GM18909 (cell line): ENCODE measurements at regions not wholly inside any gene's neighbourhood (a gene's known extent, or its start where the extent isn't known, plus 50 kb on each side); places are given as distances from the start of the nearest gene placed in this dataset.

Source experiments
- ATAC-seq: cut with Tn5 transposase; IDR thresholded peaks from one replicate; pipeline ENCODE4 v1.9.1; 2021; ENCODE audit warnings: mild to moderate bottlenecking; ENCODE audit not compliant: unreplicated experiment, poor library complexity

GRCh38 chr4:13142191-13142590 is 341.9 kb downstream of the RAB28 start:
- ATAC-seq: no peak

DNA sequence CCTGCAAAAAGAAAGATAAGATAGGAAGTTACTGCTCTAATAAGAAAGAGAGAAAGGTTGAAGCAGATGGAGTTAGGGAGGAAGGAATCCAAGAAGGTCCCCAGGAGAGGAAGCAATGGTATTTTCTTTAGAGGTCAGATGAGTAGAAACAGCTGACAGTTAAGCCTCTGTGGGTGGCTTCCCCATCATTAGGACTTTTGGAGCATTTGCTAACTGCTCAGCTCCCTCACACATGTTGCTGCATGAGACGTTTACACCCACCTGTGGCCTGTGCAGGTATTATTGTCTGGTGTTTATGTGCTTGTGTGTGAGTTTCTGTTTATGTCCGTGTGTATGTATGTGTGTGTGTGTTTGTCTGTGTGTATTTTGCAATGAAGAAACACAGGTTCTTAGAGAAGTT is 346.8 kb downstream of the RAB28 start:
- ATAC-seq: no peak

GRCh38 chr4:13133700-13134099 is 350.4 kb downstream of the RAB28 start:
- ATAC-seq: no peak

DNA sequence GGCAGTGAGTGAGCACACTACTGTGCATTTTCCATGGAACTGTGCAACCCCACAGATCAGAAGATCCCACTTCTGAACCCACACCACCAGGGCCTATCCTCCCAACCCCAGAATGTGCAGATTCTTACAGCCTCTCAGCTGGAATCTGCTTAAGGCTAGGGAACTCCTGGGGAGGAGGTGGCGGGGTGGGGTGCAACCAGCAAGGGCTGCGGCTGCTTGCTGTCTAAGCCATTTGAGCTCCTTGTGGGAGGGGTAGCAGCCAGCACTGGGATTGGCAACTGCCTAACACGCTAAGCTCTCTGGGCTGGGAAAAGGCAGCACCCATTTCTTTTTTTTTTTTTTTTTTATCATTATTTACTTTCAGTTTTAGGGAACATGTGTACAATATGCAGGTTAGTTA is 353.3 kb downstream of the RAB28 start:
- no peak for ATAC-seq

- no peak for ATAC-seq
Measured at GRCh38 chr4:13129095-13129494, 355.0 kb downstream of the RAB28 start.

DNA sequence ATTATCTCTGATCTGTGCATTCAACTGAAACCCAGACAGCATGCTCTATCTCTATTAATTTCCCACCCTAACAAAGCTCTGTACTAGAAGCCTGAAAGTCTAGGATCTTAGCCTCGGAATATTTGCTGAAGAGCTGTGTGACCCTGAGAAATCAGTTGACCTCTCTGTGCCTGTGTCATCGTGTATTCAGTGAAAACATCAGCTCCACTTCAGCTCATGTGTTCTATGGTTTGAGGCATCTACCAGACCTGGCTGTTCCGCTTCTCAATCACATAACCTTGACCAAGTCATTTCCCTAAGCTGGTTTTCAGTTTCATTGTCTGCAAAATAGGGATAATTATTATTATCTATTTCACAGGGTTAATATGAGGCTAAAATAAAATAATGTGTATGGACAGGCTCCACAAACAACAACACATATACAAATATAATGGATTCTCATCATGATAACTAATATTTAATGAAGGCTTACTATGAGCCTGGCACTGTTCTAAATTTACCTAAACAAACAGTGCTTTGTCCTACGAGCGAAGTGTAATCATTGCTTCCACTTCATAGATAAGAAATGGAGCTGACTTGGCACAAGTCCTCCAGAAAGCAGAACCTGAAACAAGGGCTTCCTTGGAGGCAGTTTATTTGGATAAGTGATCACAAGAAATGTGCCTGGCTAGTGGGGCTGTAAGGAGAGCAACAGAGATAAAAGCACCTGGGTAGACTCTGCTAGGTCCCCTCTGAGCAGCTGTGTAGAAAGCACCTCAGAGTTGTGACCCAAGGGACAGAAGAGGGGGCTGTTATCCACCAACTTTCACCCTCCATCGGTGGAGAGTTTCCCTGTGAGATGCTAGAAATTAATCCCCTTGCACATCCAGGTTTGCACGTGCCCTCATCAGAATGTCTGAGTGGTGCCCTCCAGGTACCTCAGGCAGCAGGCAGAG is 356.9 kb downstream of the RAB28 start:
- no peak for ATAC-seq

GRCh38 chr4:13118633-13119032 is 365.5 kb downstream of the RAB28 start:
- ATAC-seq: no peak

DNA sequence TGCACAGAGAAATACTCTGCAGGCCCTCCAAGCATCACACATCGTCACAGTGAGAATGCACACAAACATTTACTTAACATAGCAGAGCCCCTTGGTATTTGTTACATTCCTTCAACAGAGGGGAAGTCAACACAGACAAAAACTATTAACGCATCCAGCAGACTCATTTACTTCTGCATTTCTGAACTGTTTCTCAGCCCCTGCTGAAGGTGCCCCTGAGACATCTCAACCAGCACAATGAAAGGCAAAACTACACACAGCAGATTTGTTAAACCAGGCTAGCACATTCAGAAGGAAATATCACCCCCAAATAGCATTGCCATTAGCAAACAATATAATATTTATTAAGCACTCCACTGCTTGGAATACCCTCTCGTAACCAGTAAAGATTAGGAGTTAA is 367.0 kb downstream of the RAB28 start:
- no peak for ATAC-seq

DNA sequence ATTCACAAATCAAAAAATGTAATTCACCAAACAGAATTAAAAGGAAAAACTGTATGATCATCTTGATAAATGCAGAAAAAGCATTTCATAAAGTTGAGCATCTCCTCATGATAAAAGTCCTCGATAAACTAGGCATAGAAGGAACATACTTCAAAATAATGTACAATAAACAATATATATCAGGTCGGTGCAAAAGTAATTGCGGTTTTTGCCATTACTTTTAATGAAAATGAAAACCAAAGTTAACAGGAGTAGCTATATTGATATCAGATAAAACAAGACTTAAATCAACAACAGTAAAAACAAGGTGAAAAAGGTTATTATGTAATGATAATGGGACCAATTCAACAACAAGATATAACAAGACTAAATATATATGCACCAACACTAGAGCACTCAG is 372.1 kb downstream of the RAB28 start:
- no peak for ATAC-seq

GRCh38 chr4:13109536-13109935 is 374.6 kb downstream of the RAB28 start:
- ATAC-seq: no peak

DNA sequence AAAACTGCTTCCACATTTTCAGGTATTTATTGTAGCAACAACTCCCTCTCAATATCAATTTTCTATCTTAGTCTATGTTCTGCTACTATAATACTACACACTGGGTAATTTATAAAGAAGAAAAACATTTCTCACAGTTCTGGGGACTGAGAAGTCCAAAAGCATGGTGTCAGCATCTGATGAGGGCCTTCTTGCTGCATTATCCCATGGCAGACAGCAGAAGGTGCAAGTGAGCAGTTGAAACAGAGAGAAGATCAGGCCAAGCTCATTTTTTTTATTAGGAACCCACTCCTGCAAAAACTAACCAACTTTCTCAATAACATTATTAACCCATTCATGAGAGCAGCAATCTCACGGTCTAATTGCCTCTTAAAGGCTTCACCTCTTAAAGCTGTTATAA is 376.0 kb downstream of the RAB28 start:
- ATAC-seq: no peak

- no peak for ATAC-seq
Measured at GRCh38 chr4:13103382-13104015, 380.6 kb downstream of the RAB28 start.

GRCh38 chr4:13102092-13102742 is 381.9 kb downstream of the RAB28 start:
- no peak for ATAC-seq

GRCh38 chr4:13097971-13098370 is 386.2 kb downstream of the RAB28 start:
- no peak for ATAC-seq

- no peak for ATAC-seq
Measured at GRCh38 chr4:13095722-13096121, 388.4 kb downstream of the RAB28 start.

DNA sequence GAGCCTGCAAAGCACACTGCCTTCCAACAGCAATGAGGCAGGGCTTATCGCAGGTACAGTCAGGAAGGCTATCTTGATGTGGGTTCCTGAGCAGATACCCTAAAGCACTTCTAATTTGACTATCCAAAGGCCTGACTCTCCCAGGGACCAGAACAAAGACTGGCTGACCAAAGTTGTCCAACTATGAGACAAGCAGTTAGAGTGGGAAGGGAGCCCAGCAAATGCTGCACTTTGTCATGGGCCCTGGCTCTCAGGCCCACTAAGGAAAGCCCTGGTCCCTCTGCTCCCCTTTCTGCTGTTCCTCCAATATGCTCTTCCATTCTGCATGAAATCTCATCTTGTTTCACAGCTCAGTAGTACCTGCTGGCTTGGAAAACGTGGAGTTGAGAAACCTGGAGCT is 391.0 kb downstream of the RAB28 start:
- ATAC-seq: no peak

GRCh38 chr4:13092702-13093101 is 391.4 kb downstream of the RAB28 start:
- ATAC-seq: no peak

DNA sequence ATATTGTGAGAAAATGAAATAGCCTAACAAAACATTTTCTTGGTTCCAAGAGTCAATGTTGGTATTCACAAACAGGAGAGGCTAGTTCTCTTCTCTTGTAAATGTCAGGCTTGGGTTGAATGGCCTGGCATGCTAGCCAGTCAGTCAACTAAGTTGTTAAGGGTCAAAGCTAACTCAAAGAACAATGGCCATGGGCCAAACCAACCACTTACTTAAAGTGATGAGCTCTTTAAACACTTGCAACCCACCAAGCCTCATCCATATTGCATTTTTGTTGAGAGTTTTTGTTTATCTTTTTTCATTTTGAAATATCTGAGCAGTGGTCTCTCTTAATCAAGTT is 394.5 kb downstream of the RAB28 start:
- no peak for ATAC-seq

DNA sequence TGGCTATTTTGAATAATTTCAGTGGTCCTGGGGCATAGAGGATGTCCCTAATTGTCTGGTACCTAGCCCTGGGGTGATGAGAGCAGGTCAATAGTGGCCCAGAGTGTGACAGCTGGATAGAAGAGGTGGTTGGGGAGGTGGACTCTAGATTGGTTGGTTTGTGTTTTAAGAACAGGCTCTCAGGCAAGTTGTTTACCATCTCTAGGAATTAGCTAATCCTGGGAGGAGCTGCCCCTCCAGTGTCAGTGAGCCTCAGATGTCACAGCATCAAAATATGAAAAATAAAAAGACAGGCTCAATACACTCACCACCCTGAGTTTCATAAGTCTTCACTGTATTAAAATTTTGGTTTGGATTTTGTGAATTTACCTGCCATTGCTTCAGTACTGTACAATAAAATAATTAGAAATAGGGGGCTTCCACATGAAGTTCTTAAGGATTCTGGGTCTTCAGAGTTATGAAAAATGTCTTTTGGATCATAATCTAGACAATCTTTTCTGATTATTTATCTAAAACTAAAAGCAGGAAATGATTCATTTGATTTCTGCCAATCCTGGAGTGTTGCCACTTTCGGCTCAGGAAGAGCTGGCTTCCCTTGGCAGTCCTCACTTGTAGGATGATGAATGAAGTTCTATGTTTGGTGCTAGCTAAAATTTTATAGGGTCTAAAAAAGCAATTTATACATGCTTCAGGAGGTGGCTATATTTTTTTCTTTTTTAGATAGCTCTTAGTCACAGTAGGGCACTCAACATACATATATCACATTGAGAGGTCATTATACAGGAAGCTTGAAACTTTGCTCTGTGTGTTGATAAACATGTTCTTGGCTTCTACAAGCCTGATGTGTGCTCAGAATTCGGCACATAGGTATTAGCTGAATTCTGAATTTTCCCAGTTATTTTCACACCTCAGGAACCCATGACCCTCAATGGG is 395.1 kb downstream of the RAB28 start:
- no peak for ATAC-seq

- ATAC-seq: no peak
Measured at GRCh38 chr4:13087041-13087440, 397.1 kb downstream of the RAB28 start.
